NB4 (cell line): ENCODE measurements at regions not wholly inside any gene's neighbourhood (a gene's known extent, or its start where the extent isn't known, plus 50 kb on each side); places are given as distances from the start of the nearest gene placed in this dataset.

Experiments
- CTCF ChIP-seq: IDR thresholded peaks from one replicate; pipeline ENCODE4 v1.5.1; 2012; ENCODE audit warnings: low read depth, low read length
- POLR2A ChIP-seq: IDR thresholded peaks from 2 replicates; pipeline ENCODE4 v1.6.1; 2011; ENCODE audit warnings: mild to moderate bottlenecking; ENCODE audit not compliant: insufficient read length; ENCODE audit errors: extremely low read depth
- TF ChIP-seq, protein P1 (sequence below): IDR thresholded peaks from 2 replicates; pipeline ENCODE4 v1.6.1; 2011; ENCODE audit warnings: low read depth, low read length

DNA sequence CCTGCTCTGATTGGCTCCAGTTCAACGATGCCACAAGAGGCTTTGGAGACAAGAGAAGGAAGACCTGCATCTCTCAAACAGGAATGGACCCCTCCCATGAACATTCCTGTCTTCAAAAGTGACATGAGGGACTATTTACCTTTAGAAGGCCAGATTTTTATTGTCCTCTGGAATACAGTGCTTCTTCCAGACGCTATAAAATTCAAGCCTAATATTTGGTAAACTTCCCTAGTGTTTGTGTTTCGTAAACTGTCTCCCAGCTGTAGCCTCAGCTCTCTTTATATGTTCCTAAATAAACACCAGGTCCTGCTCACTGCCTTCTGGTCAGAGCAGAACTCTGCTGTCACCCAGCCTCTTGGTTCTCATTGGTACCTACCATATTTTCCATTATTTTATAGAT lies 157.8 kb downstream of the CCDC34 start:
- TF ChIP-seq CTCF, result no peak
- TF ChIP-seq, protein P1, sequence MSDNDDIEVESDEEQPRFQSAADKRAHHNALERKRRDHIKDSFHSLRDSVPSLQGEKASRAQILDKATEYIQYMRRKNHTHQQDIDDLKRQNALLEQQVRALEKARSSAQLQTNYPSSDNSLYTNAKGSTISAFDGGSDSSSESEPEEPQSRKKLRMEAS, result no peak
- TF ChIP-seq POLR2A, result no peak
